GM11168 (cell line): ENCODE measurements at regions not wholly inside any gene's neighbourhood (a gene's known extent, or its start where the extent isn't known, plus 50 kb on each side); places are given as distances from the start of the nearest gene placed in this dataset.

Source experiments
- in situ Hi-C: fragments of 300-500 bp; cut with MboI; formaldehyde crosslinking; loops from one replicate; pipeline ENCODE4 v1.12.0; 2022; ENCODE audit warnings: low sequenced_read_pairs; ENCODE audit not compliant: unreplicated experiment

DNA sequence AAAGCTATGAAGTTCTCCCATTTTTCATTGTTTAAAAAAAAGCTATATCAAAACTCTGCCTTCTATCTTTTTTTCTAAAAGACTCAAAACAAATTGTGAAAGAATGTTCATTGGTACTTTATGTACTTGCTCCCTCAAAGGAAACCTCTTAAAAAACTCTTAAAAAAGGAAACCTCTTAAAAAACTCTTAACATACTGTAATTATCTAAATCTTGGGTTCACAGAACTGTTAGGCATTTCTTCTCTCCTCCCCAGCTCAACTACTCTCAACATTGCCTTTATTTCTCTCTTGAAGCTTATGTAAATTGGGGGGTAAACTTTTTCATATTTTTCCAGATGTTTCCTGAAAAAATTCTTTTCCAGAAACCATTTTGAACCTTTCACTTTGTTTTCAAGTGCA lies 330.5 kb upstream of the SLC39A10 start:
- in situ Hi-C loops = no loop called here

DNA sequence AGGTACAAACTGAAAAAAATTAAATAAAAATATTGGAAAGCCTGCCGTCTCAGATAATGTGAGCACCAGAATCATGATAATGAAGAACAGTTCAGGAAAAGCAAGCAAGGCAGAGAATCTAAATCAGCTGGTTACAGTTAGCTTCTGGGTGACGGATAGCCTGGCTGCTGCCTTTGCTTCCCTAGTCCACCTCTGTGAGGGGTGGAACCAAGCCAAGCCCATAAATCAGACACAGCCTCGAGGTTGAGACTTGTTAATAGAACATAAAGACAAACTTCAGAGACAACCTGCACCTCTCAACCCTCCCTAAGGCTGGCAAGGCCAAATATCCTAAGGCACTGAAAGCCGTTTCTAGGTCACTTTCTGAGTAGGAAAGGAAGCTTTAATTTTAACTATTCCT lies 334.7 kb upstream of the SLC39A10 start:
- in situ Hi-C loops = no loop called here

DNA sequence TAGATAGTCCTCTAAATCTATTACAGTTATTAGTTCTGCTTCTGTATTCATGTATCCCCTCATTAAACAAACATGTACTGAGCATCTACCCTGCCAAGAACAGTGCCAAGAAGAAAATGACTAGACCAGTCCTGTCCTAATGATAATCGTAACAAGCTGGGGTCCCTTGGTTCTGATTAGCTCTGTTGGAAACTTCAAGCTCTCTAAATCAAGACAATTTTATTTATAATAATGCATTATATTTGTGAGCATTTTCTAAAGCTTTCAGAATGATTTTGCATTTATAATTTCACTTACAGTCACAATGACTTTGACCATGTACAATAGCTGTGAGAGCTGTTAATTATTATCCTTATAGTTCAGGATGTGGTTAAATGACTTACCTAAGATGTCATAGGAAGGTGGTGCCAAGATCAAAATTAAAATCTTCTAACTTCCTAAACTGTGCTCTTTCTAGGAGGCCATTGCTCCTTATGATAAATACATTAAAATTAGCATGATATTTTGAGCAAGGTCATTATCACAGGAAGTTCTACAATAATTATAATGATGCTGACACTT lies 336.5 kb upstream of the SLC39A10 start:
- in situ Hi-C loops = no loop called here

DNA sequence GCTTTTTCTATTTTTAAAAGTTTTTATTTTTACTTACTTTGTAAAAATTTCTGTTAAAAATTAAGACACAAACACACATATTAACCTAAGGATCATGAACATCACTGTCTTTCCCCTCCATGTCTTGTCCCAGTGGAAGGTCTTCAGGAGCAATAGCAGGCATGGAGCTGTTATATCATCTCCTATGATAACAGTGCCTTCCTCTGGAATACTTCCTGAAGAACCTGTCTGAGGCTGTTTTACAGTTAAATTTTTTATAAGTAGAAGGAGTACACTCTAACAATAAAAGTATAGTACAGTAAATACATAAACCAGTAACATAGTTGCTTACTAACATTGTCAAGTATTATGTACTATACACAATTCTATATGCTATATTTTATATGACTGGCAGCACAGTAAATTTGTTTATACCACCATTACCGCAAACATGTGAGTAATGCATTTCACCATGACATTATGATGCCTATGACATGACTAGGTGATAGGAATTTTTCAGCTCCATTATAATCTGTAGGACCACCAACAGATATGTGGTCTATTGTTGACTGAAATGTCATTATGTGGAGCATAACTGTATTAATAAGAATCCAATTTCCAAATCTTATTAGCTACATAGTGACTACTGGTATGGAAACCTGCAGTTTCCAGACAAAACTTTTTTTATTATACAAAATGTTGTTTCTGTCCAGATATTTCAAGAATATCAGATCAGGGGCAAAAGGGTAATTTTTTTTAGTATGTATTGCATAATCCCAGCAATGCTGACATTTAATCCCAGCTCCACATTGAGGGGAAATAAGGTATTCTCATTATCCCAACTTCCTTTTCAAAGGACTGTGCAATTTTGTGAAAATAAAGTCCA lies 337.2 kb upstream of the SLC39A10 start:
- in situ Hi-C loops = no loop called here

DNA sequence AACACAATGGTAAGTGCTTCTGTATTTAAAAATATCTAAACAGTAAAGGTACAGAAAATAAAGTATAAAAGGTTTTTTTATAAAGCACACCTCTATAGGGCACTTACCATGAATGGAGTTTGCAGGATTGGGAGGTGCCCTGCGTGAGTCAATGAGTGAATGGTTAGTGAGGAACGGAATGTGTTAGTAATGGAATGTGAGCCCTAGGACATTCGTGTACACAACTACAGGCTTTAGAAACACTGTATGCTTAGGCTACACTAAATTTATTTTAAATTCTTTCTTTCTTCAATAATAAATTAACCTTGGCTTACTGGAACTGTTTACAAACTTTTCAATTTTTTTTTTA lies 337.9 kb upstream of the SLC39A10 start:
- in situ Hi-C loops = no loop called here

DNA sequence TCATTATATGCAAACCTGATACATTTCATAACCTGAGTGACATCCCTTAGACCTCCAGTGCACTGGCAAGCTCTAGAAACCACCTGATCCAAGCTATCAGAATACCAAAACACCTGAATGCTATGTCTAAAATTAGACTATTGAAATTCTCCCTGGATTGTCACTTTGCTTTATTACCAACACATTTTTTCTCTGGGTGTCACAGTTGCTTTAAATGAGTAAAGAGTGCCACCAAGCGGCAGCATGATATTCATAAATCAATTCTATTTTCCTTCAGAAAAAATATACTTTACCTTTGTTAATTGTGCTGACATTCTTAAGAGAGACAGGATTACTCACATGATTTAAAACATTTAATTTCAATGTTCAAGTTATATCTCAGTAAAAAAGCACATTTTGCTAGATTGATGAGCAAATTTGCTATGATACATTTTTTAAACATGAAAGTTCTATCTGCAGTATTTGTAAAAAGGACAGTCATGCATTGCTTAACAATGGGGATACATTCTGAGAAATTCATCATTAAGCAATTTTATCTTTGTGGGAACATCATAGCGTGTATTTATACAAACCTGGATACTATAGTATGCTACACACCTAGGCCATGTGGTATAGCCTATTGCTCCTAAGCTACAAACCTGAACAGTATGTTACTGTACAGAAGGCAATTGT lies 338.4 kb upstream of the SLC39A10 start:
- in situ Hi-C loops = no loop called here

DNA sequence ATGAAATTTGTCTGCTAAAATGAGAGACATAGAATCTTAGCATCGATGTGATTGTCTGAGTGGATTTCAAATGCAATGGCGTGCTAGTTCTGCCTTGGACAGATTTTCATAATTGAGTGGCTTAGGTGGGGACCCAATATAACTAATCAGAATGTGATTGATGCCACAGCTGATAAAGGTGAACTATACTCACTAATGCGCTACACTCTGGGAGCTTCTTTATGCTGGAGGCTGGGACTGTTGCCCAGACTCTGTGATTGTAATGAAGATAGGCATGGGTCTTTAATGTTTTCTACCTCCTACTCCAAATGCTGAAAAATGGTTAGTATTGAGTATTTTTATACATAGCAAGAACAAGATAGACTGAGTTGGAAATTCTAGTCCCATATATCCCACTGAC lies 339.5 kb upstream of the SLC39A10 start:
- in situ Hi-C loops = no loop called here

DNA sequence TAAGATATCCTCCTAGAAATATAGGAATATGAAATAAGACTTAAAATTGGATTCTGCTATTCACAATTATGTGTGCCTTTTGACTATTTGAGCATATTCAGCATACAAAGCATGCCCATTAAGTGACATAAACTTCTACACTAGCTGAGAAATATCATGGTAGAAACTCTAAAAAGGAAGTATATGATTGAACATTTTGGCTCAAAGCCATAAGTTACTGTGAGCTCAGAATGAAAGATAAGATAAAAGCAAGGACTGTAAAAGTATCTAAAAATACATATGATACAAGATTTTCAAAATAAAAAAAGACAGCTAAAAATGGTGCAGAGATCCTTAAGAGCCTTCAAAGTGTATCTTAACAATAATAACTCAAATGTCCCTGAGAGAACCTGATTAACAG lies 340.5 kb upstream of the SLC39A10 start:
- in situ Hi-C loops = no loop called here

DNA sequence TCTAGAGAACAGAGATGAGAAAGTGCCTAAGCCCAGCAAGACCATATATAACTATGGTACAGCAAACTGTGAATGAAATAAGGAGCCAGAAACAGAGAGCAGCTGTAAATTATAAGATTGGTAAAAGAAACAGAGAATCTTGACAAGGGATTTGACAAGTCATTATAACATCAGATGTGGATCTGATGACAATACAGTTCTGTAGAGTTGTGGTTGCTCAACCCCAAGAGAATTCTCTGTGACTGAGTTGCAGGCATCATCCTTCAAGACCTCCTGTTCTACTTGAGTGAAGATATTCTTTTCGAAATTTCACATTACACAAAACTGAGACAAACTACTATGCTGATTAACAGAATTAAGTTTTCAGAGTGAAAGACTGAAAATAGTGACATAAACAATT lies 343.1 kb upstream of the SLC39A10 start:
- in situ Hi-C loops = no loop called here

DNA sequence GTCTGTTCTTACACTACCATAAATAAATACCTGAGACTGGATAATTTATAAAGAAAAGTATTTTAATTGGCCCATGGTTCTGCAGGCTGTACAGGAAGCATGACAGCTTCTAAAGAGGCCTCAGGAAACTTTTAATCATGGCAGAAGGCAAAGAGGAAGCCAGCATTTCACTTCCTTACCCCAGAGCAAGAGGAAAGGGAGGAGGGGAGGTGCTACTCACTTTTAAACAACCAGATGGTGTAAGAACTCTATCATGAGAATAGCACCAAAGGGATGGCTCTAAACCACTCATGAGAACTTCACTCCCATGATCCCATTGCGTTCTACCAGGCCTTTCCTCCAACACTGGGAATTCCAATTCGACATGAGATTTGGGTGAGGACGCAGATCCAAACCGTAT lies 344.4 kb upstream of the SLC39A10 start:
- in situ Hi-C loops = no loop called here

DNA sequence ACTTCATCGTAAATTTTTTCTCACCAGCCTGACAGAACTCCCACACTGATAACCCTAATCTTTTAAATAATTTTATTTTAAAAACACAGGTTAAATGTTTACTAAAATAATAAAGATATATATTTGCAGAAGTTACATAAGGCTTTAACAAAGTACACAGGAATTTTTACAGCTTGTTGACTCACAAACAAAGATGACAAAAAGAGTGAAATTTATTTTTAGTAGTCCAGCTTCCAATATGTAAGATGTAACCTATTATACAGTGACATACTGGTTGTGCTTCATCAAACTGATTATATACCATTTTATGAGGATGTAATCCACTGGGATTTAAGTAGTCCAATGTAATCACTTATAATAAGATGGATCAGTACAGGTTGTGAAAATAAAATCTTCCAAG lies 348.9 kb upstream of the SLC39A10 start:
- in situ Hi-C loops = no loop called here

DNA sequence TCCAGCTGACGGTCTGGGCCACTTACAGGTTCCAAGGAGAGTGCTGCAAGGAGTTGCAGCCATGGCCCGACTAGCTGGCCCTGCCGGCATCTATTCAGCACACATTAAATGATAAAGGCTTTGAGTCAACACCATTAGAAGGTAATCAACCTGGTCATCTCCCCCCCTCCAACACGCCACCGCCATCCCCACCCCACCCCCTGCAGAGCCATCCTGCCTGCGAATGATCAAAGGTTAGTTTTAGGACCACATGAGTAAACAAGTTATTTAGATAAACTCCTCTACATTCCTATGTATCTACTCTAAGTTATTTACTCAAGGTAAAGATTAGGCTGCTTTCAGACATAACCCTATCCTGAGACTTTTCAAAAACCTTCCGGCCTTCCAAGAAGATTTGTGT lies 349.3 kb upstream of the SLC39A10 start:
- in situ Hi-C loops = no loop called here

DNA sequence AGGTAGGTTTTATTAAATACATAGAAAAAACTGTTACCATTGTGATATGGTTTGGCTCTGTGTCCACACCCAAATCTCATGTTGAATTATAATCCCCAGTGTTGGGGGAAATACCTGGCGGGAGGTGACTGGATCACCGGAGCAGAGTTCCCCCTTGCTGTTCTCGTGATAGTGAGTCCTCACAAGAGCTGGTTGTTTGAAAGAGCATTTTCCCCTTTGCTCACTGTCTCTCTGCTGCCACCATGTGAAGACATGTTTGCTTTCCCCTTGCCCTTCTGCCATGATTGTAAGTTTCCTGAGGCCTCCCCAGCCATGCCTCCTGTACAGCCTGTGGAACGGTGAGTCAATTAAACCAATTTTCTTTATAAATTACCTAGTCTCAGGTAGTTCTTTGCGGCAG lies 352.7 kb upstream of the SLC39A10 start:
- in situ Hi-C loops = no loop called here

DNA sequence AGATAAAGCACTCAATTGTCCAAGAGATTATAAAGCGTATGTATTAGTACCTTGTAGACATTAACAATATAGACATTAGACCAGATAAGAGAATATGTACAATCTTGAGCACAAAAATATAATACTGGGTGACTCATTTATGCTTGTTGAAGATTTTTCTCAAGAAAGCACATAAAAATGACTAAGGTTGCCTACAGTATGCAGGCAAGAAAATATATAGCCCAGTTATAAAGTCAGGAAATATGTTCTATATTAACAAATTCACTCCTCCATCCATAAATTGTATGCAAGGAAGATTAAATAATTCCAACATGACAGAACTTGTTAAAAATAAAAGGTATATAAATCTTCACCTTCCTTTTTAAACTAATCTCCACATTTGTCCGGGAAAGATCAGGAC lies 356.4 kb upstream of the SLC39A10 start:
- in situ Hi-C loops = no loop called here

DNA sequence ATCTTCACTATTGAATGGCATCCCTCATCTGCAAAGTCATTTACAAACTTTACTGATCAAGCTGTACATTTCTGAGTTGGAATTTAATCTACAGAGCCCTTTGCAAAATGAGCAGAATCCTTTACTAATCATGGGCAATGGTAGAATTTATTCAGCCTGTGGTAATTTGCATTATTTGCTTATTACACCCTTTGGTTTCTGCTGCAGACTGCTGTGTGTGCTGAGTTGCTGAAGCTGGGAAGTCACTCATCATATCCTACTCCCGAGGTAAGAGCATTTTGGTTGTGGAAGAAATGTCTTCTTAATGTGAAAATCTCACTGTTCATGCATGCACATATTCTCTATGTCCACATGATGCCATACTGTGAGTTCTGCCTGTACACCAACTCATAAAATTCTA lies 357.4 kb upstream of the SLC39A10 start:
- in situ Hi-C loops = no loop called here

DNA sequence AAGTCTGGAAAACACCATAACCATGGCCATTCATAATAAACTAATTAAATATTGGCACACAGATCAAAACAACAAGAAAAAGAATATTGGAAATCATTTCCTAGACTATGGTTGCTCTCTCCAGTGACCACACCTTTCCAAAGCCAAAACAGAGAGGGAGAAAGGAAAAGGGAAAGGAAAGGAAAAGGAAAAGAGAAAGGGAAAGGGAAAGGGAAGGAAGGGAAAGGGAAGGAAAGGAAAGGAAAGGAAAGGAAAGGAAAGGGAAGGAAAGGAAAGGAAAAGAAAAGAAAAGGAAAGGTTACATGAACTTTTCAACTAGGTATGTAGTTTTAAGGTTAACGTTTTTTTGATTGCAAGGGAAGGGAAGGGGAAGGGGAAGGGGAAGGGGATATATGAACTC lies 360.5 kb upstream of the SLC39A10 start:
- in situ Hi-C loops = no loop called here

DNA sequence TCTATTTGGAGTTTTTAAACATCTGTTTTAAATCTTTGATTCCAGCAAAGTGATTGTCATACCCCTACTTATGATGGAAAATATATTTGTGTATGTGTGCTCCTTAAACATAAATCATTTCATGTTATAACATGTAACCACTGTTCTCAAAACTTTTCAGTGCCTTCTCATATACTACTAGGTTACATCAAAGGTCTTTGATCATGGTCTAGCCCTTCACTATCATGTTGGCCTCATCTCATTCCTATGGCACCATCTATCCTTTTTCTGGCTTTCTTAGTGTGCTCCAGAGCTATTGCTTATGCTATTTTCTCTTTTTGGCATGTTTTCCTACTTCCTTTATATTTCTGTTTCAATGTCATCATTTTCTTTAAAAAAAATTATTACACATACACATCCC lies 367.9 kb upstream of the SLC39A10 start:
- in situ Hi-C loops = no loop called here

DNA sequence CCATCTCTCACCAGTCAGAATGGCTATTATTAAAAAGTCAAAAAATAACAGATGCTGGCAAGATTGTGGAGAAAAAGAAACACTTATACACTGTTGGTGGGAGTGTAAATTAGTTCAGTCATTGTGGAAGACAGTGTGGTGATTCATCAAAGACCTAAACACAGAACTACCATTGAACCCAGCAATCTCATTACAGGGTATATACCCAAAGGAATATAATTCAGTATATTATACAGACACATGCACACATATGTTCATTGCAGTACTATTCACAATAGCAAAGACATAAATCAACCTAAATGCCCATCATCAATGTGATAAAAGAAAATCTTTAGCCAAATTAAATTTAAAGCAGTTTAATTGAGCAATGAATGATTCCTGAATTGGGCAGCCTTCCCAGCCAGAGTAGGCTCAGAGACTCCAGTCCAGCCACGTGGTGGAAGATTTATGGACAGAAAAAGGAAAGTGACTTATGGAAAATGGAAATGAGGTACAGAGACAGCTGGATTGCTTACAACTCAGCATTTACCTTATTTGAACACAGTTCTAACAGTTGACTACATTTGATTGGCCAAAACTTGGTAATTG lies 377.1 kb upstream of the SLC39A10 start:
- in situ Hi-C loops = no loop called here

DNA sequence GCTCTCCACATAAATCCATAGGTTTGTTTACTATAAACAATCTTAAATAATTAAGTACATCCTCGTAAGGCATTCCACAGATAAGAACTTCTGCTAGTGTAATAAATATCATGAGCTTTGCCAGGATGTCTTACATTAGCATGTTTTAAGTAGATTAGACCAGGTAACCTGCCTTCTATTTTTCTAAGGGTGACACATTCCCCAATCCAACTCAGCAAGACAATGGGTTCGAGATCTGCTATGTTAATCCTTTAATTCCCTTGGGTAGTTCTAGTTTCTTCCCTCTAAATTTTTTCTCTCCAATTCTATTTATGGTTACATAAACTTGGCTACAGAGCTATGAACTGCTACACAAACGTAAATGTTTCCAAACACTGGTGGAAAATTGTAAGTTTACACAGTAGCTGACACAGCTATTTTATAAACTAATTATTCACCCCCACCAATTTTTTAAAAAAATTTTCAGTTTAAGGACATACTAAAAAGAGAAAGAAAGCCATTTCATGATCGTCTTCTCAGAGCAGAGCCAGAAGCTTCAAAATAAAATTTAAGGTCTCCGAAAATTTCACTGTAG lies 386.5 kb upstream of the SLC39A10 start:
- in situ Hi-C loops = no loop called here

DNA sequence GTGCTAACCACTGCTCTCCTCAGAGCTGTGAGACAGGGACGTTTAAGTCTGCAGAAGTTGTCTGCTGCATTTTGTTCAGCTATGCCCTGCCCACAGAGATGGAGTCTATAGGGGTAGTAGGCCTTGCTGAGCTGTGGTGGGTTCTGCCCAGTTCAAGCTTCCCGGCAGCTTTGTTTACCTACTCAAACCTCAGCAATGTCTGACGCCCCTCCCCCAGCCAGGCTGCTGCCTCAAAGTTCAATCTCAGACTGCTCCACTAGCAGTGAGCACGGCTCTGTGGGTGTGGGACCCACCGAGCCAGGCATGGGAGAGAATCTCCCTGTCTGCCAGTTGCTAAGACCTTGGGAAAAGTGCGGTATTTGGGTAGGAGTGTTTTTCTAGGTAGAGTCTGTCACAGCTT lies 387.8 kb upstream of the SLC39A10 start:
- in situ Hi-C loops = no loop called here

DNA sequence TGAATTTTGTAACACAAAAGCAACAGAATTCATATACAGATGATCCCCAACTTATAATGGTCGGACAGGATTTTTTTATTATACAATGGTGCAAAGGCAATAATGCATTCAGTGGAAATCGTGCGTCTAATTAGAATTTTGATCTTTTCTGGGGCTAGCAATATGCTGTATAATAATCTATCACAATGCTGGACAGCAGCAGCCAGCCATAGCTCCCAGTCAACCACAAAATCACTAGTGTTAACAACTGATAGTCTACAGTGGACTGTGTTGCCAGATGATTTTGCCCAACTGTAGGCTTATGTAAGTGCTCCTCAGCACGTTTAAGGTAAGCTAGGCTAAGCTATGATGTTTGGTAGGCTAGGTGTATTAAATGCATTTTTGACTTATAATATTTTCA lies 399.0 kb upstream of the SLC39A10 start:
- in situ Hi-C loops = no loop called here
